Fibroblast of skin of back (primary cell): ENCODE measurements at regions not wholly inside any gene's neighbourhood (a gene's known extent, or its start where the extent isn't known, plus 50 kb on each side); places are given as distances from the start of the nearest gene placed in this dataset.

Experiments used
- DNase-seq: peaks from one replicate; pipeline ENCODE4 v3.0.0-alpha.2; 2013

- DNase-seq: no peak
Measured at GRCh38 chr9:14393418-14393817, 79.5 kb upstream of the NFIB start.

GRCh38 chr9:14391620-14392019, 77.7 kb upstream of the NFIB start:
- DNase-seq: no peak

DNA sequence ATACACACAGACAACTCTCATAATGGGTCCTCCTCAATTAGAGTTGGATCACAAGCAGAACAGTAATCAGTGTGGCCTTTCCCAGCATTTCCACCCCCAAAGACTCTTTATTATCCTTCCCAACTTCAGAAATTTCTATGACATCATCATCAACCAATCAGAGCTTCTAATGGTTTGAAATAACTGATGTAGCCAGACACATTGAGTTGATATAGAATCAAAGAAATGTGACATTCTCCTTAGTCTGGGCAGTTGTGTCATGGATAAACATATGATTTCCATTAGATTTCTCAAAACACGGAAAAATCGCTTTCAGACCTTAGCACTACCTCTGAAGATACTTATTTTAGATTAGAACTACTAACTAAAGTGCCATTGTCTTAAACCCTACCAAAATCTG, 75.7 kb upstream of the NFIB start:
- peak; percentile 17 for DNase-seq

DNA sequence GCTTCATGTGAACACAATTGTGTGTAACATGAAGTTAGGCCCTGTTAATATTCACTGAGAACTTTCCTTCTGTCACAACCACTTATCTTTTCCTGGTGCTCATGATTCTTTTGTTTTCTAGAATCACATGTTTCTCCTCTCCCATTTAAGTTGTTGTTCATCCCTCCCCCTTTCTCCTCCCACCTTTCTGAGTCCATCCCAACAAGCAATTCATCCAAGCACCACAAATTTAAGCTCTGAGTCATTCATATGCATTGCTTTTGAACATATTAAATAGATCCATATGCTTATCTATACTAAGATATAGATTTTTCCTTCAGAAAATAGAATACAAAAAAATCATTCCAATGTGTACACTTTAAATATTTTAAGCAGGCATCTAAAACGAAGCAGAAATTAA, 75.2 kb upstream of the NFIB start:
- peak; percentile 27 for DNase-seq

DNA sequence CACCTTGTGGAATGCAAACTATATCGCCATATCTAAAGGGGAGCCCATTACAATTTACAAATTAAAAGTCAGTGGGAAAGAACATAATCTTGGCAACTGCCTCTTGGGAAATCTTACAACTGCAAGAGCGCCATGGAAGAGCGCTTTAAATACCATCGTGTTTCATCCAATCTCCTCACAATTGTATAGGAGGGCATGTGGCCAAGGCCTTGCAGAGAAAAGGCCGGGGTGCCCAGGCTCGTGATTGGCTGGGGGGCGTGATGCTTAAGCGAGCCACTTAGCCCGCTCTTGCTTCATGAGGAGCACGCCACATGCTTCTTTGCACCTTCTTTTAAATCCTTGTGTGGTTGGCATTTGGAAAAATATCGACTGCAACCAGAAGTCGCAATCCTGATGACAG, 69.8 kb upstream of the NFIB start:
- no peak for DNase-seq

GRCh38 chr9:14383294-14383693, 69.4 kb upstream of the NFIB start:
- peak; percentile 46 for DNase-seq

DNA sequence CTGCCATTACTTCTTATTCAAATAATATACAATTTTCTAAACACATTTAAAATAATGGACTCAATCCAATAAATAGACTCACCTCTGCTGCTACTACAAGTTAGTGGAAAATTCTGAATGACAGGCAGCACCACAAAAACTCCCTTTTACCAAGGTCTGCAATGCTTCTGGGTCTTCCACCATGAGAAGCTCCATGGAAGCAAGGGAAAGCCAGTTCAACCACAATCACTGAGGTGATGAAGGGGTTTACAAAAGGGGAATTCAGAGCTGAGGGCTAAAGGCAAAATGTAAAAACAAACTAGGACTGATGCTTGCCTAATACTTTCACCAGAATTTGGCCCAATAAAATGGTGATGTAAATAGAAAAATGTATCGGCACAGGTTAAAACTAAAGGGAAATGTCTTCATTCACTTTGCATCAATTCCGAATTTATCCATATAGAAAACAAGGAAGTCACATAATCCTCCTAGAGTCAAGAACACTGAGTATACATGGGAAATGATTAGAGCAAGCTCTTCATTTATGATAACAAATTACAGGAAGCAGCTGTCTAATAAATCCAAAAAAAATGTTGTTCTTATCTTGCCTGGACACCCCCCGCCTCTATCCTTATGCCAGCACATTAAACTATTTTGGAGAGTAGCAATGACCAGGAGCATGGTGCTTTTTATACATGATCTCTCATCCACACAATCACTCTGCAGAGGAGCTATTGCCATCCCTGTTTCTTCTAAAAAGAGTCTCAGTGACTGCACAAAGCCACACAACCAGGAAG, 66.3 kb upstream of the NFIB start:
- no peak for DNase-seq

DNA sequence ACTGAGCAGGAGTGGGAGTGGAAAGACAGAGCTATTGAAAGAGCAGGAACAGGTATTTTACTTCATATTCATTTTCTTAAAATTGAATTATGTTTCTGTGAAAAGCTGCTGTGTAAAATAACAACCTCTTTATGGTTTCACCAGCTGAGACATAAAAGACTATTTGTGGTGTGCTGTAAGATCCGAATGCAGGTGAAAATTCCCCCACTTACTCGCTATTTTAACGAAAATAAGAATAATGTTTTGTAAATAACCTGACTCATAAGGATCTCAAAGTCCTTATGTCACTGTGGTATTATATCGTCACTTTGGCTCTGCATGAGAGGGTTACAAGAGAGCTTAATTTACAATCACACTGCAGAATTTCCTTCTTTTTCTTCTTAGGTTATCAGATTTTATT, 65.3 kb upstream of the NFIB start:
- DNase-seq: no peak

- DNase-seq: peak; percentile 52
Measured at GRCh38 chr9:14373706-14374105, 59.8 kb upstream of the NFIB start.

GRCh38 chr9:14373336-14373666, 59.4 kb upstream of the NFIB start:
- peak; percentile 66 for DNase-seq

DNA sequence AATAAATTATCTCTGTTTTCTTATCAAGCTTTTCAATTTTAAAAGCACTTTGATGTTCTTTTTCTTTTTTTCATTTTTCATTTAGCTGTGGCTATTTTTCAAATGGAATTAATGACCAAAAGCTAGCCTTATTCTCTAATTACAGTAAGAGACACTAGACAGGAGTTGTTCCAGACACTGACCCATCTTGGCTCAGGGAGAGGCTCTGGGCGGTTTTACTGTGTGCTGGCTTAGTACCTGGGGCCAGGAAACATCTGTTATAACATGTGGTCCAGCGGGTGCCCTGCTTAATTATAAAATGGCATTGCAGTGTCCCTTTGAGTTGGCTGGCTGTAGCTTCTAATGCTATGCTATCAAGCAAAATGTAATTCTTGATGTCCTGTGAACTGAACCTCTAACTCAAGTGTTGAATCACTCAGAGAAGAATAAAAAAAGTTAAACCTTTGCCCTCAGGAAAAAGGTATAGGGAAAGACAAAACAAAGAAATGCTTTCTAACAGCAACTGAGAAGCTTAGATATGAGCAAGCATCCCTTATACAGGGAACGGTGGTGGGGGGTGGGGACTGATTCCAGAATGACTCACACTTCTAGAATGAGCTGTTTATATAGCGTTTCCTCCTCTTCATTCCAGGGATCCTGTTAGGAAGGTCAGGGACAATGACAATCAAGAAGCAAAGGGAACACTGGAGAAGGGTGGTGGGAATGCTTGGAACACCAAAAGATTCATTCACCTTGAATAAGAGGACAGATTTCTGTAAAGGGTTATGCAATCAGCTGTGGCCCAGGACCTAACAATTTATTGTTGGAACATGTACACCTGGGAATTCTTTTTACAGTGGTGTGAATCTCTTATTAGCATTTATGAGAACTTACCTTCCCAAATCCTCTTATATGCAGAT, 58.7 kb upstream of the NFIB start:
- peak; percentile 90 for DNase-seq

GRCh38 chr9:14369011-14369410, 55.1 kb upstream of the NFIB start:
- DNase-seq: no peak

DNA sequence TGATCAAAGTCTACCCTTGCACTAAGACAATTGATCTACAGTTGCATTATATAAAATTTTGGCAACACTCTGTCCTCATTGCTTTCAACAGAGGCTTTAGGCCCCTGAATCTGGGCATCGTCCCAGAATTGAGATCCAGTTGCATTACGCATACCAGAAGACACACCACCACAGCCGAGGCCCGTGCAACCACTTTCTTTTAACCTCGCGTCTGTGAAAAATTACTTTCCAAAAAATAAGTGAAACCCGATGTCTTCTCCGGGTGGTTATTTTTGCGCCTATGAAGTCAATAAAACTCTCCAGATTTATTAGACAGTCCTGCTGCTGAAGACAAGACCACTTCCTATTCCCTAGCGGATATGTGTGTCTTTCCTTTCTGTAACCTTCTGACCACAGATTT, 52.1 kb upstream of the NFIB start:
- DNase-seq: peak; percentile 96

DNA sequence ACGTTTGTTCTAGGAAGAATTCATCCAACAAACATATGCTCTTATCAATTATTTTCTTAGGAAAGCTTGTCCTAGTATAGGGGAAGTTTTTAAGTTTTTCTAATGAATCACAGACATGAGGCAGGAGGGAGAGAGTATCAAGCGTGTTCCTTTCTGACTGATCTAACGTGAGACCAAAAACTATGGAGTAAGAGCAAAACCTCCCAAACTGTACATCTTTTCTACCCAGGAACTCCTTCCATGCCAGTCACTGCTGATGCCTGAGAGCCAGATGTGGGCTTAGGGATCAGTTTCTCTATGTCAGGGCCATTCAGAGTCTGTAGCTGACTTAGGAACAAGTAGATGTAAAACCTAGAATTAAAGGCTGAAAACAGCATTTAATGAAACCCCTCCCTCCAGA, 51.7 kb upstream of the NFIB start:
- peak; percentile 76 for DNase-seq
